SK-N-MC (cell line): ENCODE measurements at regions not wholly inside any gene's neighbourhood (a gene's known extent, or its start where the extent isn't known, plus 50 kb on each side); places are given as distances from the start of the nearest gene placed in this dataset.
A peak's percentile ranks its signal among the peaks of the same experiment; 100 is the strongest.
"Not testable (repeated sequence)": the region's sequence is repeated elsewhere in the genome, so short reads cannot be mapped to it uniquely, and the experiment has no call there.

Experiments used
- DNase-seq: peaks from one replicate; pipeline ENCODE4 v3.0.0-alpha.2; 2011; ENCODE audit warnings: low read depth, low spot score
- H3K27ac ChIP-seq: fragments of 200-600 bp; sonication (generic); 2 replicates; pipeline ENCODE4 v1.5.1; 2016; ENCODE audit warnings: mixed run types
- H3K36me3 ChIP-seq: fragments of 200-600 bp; sonication (generic); 2 replicates; pipeline ENCODE4 v1.6.1; 2017; ENCODE audit warnings: antibody characterized with exemption, low read length, mixed read lengths; ENCODE audit not compliant: insufficient read depth
- H3K4me3 ChIP-seq: fragments of 200-600 bp; sonication (generic); 2 replicates; pipeline ENCODE4 v1.5.1; 2016
- H3K9ac ChIP-seq: fragments of 200-600 bp; sonication (generic); 2 replicates; pipeline ENCODE4 v1.8.0; 2017; ENCODE audit warnings: mixed run types, mixed read lengths; ENCODE audit not compliant: insufficient read length
- H3K9me3 ChIP-seq: fragments of 200-600 bp; sonication (generic); 2 replicates; pipeline ENCODE4 v1.6.1; 2017; ENCODE audit warnings: low read depth, mild to moderate bottlenecking, antibody characterized with exemption, low read length, moderate library complexity, mixed read lengths
- EZH2 ChIP-seq: fragments of 200-600 bp; sonication (generic); IDR thresholded peaks from one replicate; pipeline ENCODE4 v1.6.1; 2017; ENCODE audit warnings: antibody characterized with exemption
- FOXP2 ChIP-seq: optimal IDR thresholded peaks from 2 replicates; pipeline ENCODE3; 2011; ENCODE audit warnings: mild to moderate bottlenecking, moderate library complexity; ENCODE audit not compliant: insufficient read depth; ENCODE audit errors: extremely low read length, control extremely low read depth
- POLR2AphosphoS5 ChIP-seq: IDR thresholded peaks from 2 replicates; pipeline ENCODE4 v1.6.1; 2012; ENCODE audit warnings: mild to moderate bottlenecking, low read depth, low read length, borderline replicate concordance

GRCh38 chr9:86624630-86625029 lies 270.4 kb upstream of the TUT7 start:
- H3K36me3 ChIP-seq: no peaks in the 10 kb centered on the region
- H3K27ac ChIP-seq: peak overlapping the region; percentile 65; the same call in 1 of the 2 replicates
- H3K9me3 ChIP-seq: no peaks in the 10 kb centered on the region
- TF ChIP-seq POLR2AphosphoS5: no peak
- no peak for TF ChIP-seq FOXP2
- TF ChIP-seq EZH2: no peak
- no peak overlapping the region for H3K4me3 ChIP-seq
- no peak overlapping the region for H3K9ac ChIP-seq
- DNase-seq: no peak

- H3K9me3 ChIP-seq: no peaks in the 10 kb centered on the region
- H3K4me3 ChIP-seq: peak overlapping the region; percentile 1; the same call in 1 of the 2 replicates
- H3K36me3 ChIP-seq: no peaks in the 10 kb centered on the region
- no peak for DNase-seq
- no peak for TF ChIP-seq EZH2
- no peak for TF ChIP-seq FOXP2
- TF ChIP-seq POLR2AphosphoS5: no peak
- H3K9ac ChIP-seq: no peak overlapping the region
- H3K27ac ChIP-seq: peak overlapping the region; percentile 74
These were observed 260.9 kb upstream of the TUT7 start for GRCh38 chr9:86614871-86615849.

- Histone ChIP-seq H3K9me3 (no peaks in the 10 kb centered on the region), H3K27ac (no peak overlapping the region), H3K9ac (no peak overlapping the region), H3K4me3 (no peak overlapping the region), H3K36me3 (no peaks in the 10 kb centered on the region)
- DNase-seq: no peak
- TF ChIP-seq FOXP2 (no peak), EZH2 (no peak)
These were observed 259.7 kb upstream of the TUT7 start for GRCh38 chr9:86613943-86614342.

GRCh38 chr9:86611534-86611933 lies 257.3 kb upstream of the TUT7 start:
- not testable (repeated sequence) for H3K9ac ChIP-seq, H3K9me3 ChIP-seq, H3K27ac ChIP-seq, H3K4me3 ChIP-seq, H3K36me3 ChIP-seq, DNase-seq

- Histone ChIP-seq H3K9me3 (no peaks in the 10 kb centered on the region), H3K4me3 (no peak overlapping the region)
These were observed 251.1 kb upstream of the TUT7 start for GRCh38 chr9:86605303-86605702.

GRCh38 chr9:86604741-86605140 lies 250.5 kb upstream of the TUT7 start:
- Histone ChIP-seq H3K36me3 (no peaks in the 10 kb centered on the region), H3K27ac (peak overlapping the region; percentile 78), H3K9me3 (no peaks in the 10 kb centered on the region), H3K9ac (no peak overlapping the region), H3K4me3 (no peak overlapping the region)
- TF ChIP-seq POLR2AphosphoS5 (no peak), EZH2 (no peak), FOXP2 (no peak)
- no peak for DNase-seq

More at GRCh38 chr9:86605303-86605702, 251.1 kb upstream of the TUT7 start:
- no peak overlapping the region for H3K9ac ChIP-seq
- H3K27ac ChIP-seq: peak overlapping the region; percentile 78; the same call in 1 of the 2 replicates
- no peaks in the 10 kb centered on the region for H3K36me3 ChIP-seq
- no peak for TF ChIP-seq EZH2
- no peak for TF ChIP-seq POLR2AphosphoS5
- no peak for TF ChIP-seq FOXP2
- DNase-seq: no peak

GRCh38 chr9:86602715-86603114 lies 248.5 kb upstream of the TUT7 start:
- H3K9me3 ChIP-seq: no peaks in the 10 kb centered on the region
- H3K27ac ChIP-seq: peak overlapping the region; percentile 60; the same call in 1 of the 2 replicates
- TF ChIP-seq EZH2 (no peak), FOXP2 (no peak), POLR2AphosphoS5 (no peak)
- DNase-seq: no peak
- no peaks in the 10 kb centered on the region for H3K36me3 ChIP-seq
- peak overlapping the region; percentile 14; the same call in 1 of the 2 replicates for H3K4me3 ChIP-seq
- H3K9ac ChIP-seq: no peak overlapping the region

GRCh38 chr9:86601697-86602096 lies 247.5 kb upstream of the TUT7 start:
- Histone ChIP-seq H3K4me3 (no peak overlapping the region), H3K9ac (no peak overlapping the region), H3K9me3 (no peaks in the 10 kb centered on the region), H3K36me3 (no peaks in the 10 kb centered on the region), H3K27ac (no peak overlapping the region)
- DNase-seq: no peak
- TF ChIP-seq POLR2AphosphoS5 (no peak), FOXP2 (no peak), EZH2 (no peak)

- no peak overlapping the region for H3K4me3 ChIP-seq
- H3K9me3 ChIP-seq: no peaks in the 10 kb centered on the region
- H3K36me3 ChIP-seq: no peaks in the 10 kb centered on the region
- TF ChIP-seq FOXP2: no peak
- no peak overlapping the region for H3K9ac ChIP-seq
- DNase-seq: no peak
- H3K27ac ChIP-seq: no peak overlapping the region
These were observed 246.8 kb upstream of the TUT7 start for GRCh38 chr9:86600977-86601376.

GRCh38 chr9:86600291-86600690 lies 246.1 kb upstream of the TUT7 start:
- TF ChIP-seq POLR2AphosphoS5 (no peak), FOXP2 (no peak), EZH2 (no peak)
- Histone ChIP-seq H3K4me3 (no peak overlapping the region), H3K36me3 (no peaks in the 10 kb centered on the region), H3K9ac (no peak overlapping the region), H3K9me3 (no peaks in the 10 kb centered on the region), H3K27ac (no peak overlapping the region)
- no peak for DNase-seq
